NB4 (cell line): ENCODE measurements at regions not wholly inside any gene's neighbourhood (a gene's known extent, or its start where the extent isn't known, plus 50 kb on each side); places are given as distances from the start of the nearest gene placed in this dataset.

Source experiments
- CTCF ChIP-seq: IDR thresholded peaks from one replicate; pipeline ENCODE4 v1.5.1; 2012; ENCODE audit warnings: low read depth, low read length
- MAX ChIP-seq: IDR thresholded peaks from 2 replicates; pipeline ENCODE4 v1.6.1; 2011; ENCODE audit warnings: low read depth, low read length
- MYC ChIP-seq: IDR thresholded peaks from 2 replicates; pipeline ENCODE4 v1.6.1; 2011; ENCODE audit warnings: low read depth, low read length
- POLR2A ChIP-seq: IDR thresholded peaks from 2 replicates; pipeline ENCODE4 v1.6.1; 2011; ENCODE audit warnings: mild to moderate bottlenecking; ENCODE audit not compliant: insufficient read length; ENCODE audit errors: extremely low read depth

GRCh38 chr9:109950710-109951443 lies 170.9 kb downstream of the PALM2AKAP2 start:
- TF ChIP-seq CTCF (no peak), MAX (no peak), MYC (no peak), POLR2A (no peak)
